ENCODE measurements at regions not wholly inside any gene's neighbourhood (a gene's known extent, or its start where the extent isn't known, plus 50 kb on each side); places are given as distances from the start of the nearest gene placed in this dataset.

DNA sequence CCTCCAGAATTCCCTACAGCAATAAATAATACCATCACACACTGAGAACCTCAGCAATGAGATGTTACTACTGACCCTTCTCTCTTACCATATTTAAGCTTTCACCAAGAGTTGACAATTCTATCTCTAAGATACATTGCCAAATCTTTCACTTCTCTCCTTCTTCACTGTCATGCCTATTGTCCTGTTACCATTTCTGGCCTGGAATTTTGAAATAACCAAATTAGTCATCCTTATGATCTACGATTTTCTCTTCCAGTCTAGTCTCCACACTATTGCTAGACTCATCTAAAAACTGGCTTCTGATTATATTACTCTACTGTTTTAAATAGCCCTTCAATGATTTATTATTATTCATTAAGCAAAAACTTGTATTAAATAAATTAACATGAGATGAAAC is 656.1 kb upstream of the ADGRL4 start:
- peaks cover 0 to 4% (median 2%) of the 10 kb centered on the region in 4 experiments; a peak in 2 of 7 replicates for H3K4me1 ChIP-seq (replicated peaks in 1 of 4; ENCODE audit: control insufficient read depth in 3 of 4, insufficient read depth in 4 of 4, low read length in 3 of 4)
- H2BK120ac ChIP-seq (replicated peaks; ENCODE audit: low read depth, low read length) = no peak overlapping the region
- CTCF ChIA-PET (ENCODE audit: partially characterized antibody) = no interaction called here
- peaks cover 3 to 5% of the 10 kb centered on the region in 2 experiments for H3K9me3 ChIP-seq (ENCODE audit: insufficient read depth in 2 of 2, low read depth in 1 of 2, low read length in 1 of 2)
- no peak overlapping the region for H3K4ac ChIP-seq (replicated peaks; ENCODE audit: insufficient read length, low read depth, low read length)
- no peaks in the 10 kb centered on the region for H3K79me1 ChIP-seq (ENCODE audit: low read depth, low read length)
- H4K91ac ChIP-seq (replicated peaks; ENCODE audit: insufficient read length, low read length) = no peak overlapping the region
- H4K5ac ChIP-seq (ENCODE audit: insufficient read length, low read depth, low read length) = no peak overlapping the region
- H4K20me1 ChIP-seq (replicated peaks in 1 of 2; ENCODE audit: control insufficient read depth in 1 of 2, insufficient read depth in 2 of 2, low read length in 2 of 2) = no peaks in the 10 kb centered on the region
- no peak overlapping the region for H3K18ac ChIP-seq (ENCODE audit: extremely low read depth, low read length)
- no peak overlapping the region for H3K27ac ChIP-seq (ENCODE audit: low read depth, low read length)
- H3K79me2 ChIP-seq (ENCODE audit: control insufficient read depth in 1 of 2, insufficient read depth in 2 of 2, low read length in 2 of 2) = no peaks in the 10 kb centered on the region
- H3K4me3 ChIP-seq (ENCODE audit: extremely low read depth in 1 of 4, insufficient read depth in 2 of 4, low read depth in 3 of 4, low read length in 4 of 4) = no peak overlapping the region
- POLR2A ChIA-PET (ENCODE audit: partially characterized antibody) = no interaction called here
- no peaks in the 10 kb centered on the region for H3K23me2 ChIP-seq (ENCODE audit: low read depth, low read length)
- WGBS, 2 experiments (ENCODE audit: extremely low coverage in 1 of 2, insufficient coverage in 1 of 2, insufficient read length in 1 of 2, insufficient replicate concordance in 2 of 2, low coverage in 1 of 2, low lambda C conversion rate in 2 of 2, missing lambda C conversion rate in 1 of 2) = 84% methylated on average over 1 of the region's 1 CpG; no CpG with 5 or more reads in 1 of the 2 experiments
- no peak overlapping the region for H2BK20ac ChIP-seq (ENCODE audit: low read length)
- no peak overlapping the region for H3K14ac ChIP-seq (ENCODE audit: insufficient read length)
- no peak overlapping the region for H2BK5ac ChIP-seq (ENCODE audit: low read depth, low read length)
- H3K9ac ChIP-seq (replicated peaks in 1 of 4; ENCODE audit: extremely low read depth in 1 of 4, low read depth in 3 of 4, low read length in 3 of 4) = no peak overlapping the region
- H3K36me3 ChIP-seq (ENCODE audit: control insufficient read depth in 2 of 4, insufficient read depth in 4 of 4, low read length in 3 of 4) = no peaks in the 10 kb centered on the region; a peak in 1 of 8 replicates
- no peak overlapping the region for H2AFZ ChIP-seq (ENCODE audit: low read length)
- TF ChIP-seq CEBPB (IDR thresholded peaks at IDR 0.05; ENCODE audit: low read depth, low read length) (no peak), POLR2A (IDR thresholded peaks at IDR 0.05; ENCODE audit: control extremely low read depth in 1 of 2, low read depth in 2 of 2, low read length in 2 of 2) (no peak), RBBP5 (IDR thresholded peaks at IDR 0.05; ENCODE audit: borderline replicate concordance, low read depth, low read length) (no peak), TCF12 (IDR thresholded peaks at IDR 0.05; ENCODE audit: low read depth, low read length) (no peak), CREB1 (IDR thresholded peaks at IDR 0.05) (no peak), RNF2 (IDR thresholded peaks at IDR 0.05; ENCODE audit: borderline replicate concordance, low read depth, low read length, missing control alignments, poor library complexity, severe bottlenecking) (no peak), FOSL1 (IDR thresholded peaks at IDR 0.05; ENCODE audit: insufficient read depth, low read depth, low read length) (no peak), KDM5A (IDR thresholded peaks at IDR 0.05; ENCODE audit: low read length) (no peak), CHD2 (IDR thresholded peaks at IDR 0.05; ENCODE audit: low read length) (no peak), HDAC2 (IDR thresholded peaks at IDR 0.05; ENCODE audit: borderline replicate concordance in 1 of 2, low read depth in 2 of 2, low read length in 2 of 2) (no peak), ASH2L (IDR thresholded peaks at IDR 0.05; ENCODE audit: low read length) (no peak), TEAD4 (IDR thresholded peaks at IDR 0.05; ENCODE audit: low read depth, low read length) (no peak), JUN (IDR thresholded peaks at IDR 0.05; ENCODE audit: low read depth, low read length) (no peak), SP2 (IDR thresholded peaks at IDR 0.05; ENCODE audit: low read length) (no peak)
- H2BK15ac ChIP-seq (ENCODE audit: low read length) = no peak overlapping the region
- FAIRE-seq = no peak
- no peak overlapping the region for H2AK5ac ChIP-seq (ENCODE audit: low read depth, low read length)
- no peak for DNase-seq (ENCODE audit: low read depth in 1 of 2, low spot score in 2 of 2)
- H3K4me2 ChIP-seq (ENCODE audit: insufficient read depth in 1 of 2, low read depth in 2 of 2, low read length in 2 of 2) = no peak overlapping the region
- no peak overlapping the region for H3K56ac ChIP-seq (replicated peaks; ENCODE audit: insufficient read length, low read depth, low read length)
- H3K23ac ChIP-seq (ENCODE audit: insufficient read length) = no peak overlapping the region
- H2BK12ac ChIP-seq (ENCODE audit: low read depth, low read length) = no peak overlapping the region
- no peak overlapping the region for H4K8ac ChIP-seq (ENCODE audit: extremely low read depth, insufficient read depth, low read length)
- no peaks in the 10 kb centered on the region for H3K27me3 ChIP-seq (replicated peaks in 1 of 4; ENCODE audit: control insufficient read depth in 3 of 4, extremely low read depth in 1 of 4, insufficient read depth in 3 of 4, low read length in 3 of 4)

Measured in H1 (cell line).